PC-9 (cell line): ENCODE measurements at regions not wholly inside any gene's neighbourhood (a gene's known extent, or its start where the extent isn't known, plus 50 kb on each side); places are given as distances from the start of the nearest gene placed in this dataset.

ENCODE experiments used
- BruUV-seq: library from RNA; stranded (reverse); fragments of 400-500 nt; replicated peaks from 2 replicates; lab custom pipeline; 2021; lab: Mats Ljungman, UMichigan
- CTCF ChIA-PET: fragments of 300-600 bp; sonication (Branson Sonifier 250); formaldehyde crosslinking; loops from one replicate; lab custom pipeline; 2022; ENCODE audit warnings: antibody characterized with exemption; lab: Charles Lee
- POLR2A ChIA-PET: fragments of 300-600 bp; sonication (Branson Sonifier 250); formaldehyde crosslinking; loops from one replicate; lab custom pipeline; 2022; ENCODE audit warnings: antibody characterized with exemption; ENCODE audit not compliant: unreplicated experiment; lab: Charles Lee
- DNase-seq, 2 experiments: peaks; one replicate each; pipeline versions ENCODE4 v3.0.0 to v3.0.0-alpha.2; 2015 to 2022; ENCODE audit warnings: mixed read lengths in 1 of 2
- H2AFZ ChIP-seq: fragments of 200-600 bp; sonication (generic); 2 replicates; pipeline ENCODE4 v1.8.1; 2017; ENCODE audit warnings: antibody characterized with exemption
- H3F3A ChIP-seq: fragments of 200-600 bp; sonication (generic); 2 replicates; pipeline ENCODE4 v1.8.1; 2017; ENCODE audit warnings: antibody characterized with exemption, mild to moderate bottlenecking, low read depth; ENCODE audit not compliant: insufficient read depth
- H3K27ac ChIP-seq: fragments of 200-600 bp; sonication (generic); 2 replicates; pipeline ENCODE4 v1.6.1; 2016; ENCODE audit warnings: mixed run types
- H3K27me3 ChIP-seq: fragments of 200-600 bp; sonication (generic); 2 replicates; pipeline ENCODE4 v1.6.1; 2016; ENCODE audit warnings: low read depth, mixed run types; ENCODE audit not compliant: insufficient read depth
- H3K36me3 ChIP-seq: fragments of 200-600 bp; sonication (generic); 2 replicates; pipeline ENCODE4 v1.6.1; 2016; ENCODE audit warnings: low read depth, mixed run types
- H3K4me1 ChIP-seq: fragments of 200-600 bp; sonication (generic); replicated peaks from 2 replicates; pipeline ENCODE4 v1.6.1; 2016; ENCODE audit warnings: mixed run types; ENCODE audit not compliant: insufficient read depth
- H3K4me2 ChIP-seq: fragments of 200-600 bp; sonication (generic); 2 replicates; pipeline ENCODE4 v1.6.1; 2017; ENCODE audit warnings: mixed run types
- H3K4me3 ChIP-seq: fragments of 200-600 bp; sonication (generic); 2 replicates; pipeline ENCODE4 v1.6.1; 2016; ENCODE audit warnings: mixed run types
- H3K79me2 ChIP-seq: fragments of 200-600 bp; sonication (generic); 2 replicates; pipeline ENCODE4 v1.6.1; 2017; ENCODE audit warnings: low read depth, mixed run types
- H3K9me2 ChIP-seq: fragments of 200-600 bp; sonication (generic); 2 replicates; pipeline ENCODE4 v1.8.1; 2017; ENCODE audit warnings: mild to moderate bottlenecking; ENCODE audit not compliant: insufficient read depth
- H3K9me3 ChIP-seq: fragments of 200-600 bp; sonication (generic); 2 replicates; pipeline ENCODE4 v1.8.1; 2016; ENCODE audit warnings: low read depth; ENCODE audit not compliant: insufficient read depth
- H4K20me1 ChIP-seq: fragments of 200-600 bp; sonication (generic); 2 replicates; pipeline ENCODE4 v1.8.1; 2017; ENCODE audit not compliant: insufficient read depth
- CTCF ChIP-seq: fragments of 200-600 bp; sonication (generic); conservative IDR thresholded peaks from 2 replicates; pipeline ENCODE4 v1.6.1; 2017; ENCODE audit warnings: mixed run types, antibody characterized with exemption, mild to moderate bottlenecking, moderate library complexity
- EZH2 ChIP-seq: fragments of 200-600 bp; sonication (generic); IDR thresholded peaks from 2 replicates; pipeline ENCODE4 v1.8.0; 2017; ENCODE audit warnings: antibody characterized with exemption, low read depth
- intact Hi-C: fragments of 100-400 bp; cut with micrococcal nuclease; formaldehyde crosslinking; loops from one replicate; pipeline ENCODE4 v1.10.0; 2022; ENCODE audit not compliant: unreplicated experiment

DNA sequence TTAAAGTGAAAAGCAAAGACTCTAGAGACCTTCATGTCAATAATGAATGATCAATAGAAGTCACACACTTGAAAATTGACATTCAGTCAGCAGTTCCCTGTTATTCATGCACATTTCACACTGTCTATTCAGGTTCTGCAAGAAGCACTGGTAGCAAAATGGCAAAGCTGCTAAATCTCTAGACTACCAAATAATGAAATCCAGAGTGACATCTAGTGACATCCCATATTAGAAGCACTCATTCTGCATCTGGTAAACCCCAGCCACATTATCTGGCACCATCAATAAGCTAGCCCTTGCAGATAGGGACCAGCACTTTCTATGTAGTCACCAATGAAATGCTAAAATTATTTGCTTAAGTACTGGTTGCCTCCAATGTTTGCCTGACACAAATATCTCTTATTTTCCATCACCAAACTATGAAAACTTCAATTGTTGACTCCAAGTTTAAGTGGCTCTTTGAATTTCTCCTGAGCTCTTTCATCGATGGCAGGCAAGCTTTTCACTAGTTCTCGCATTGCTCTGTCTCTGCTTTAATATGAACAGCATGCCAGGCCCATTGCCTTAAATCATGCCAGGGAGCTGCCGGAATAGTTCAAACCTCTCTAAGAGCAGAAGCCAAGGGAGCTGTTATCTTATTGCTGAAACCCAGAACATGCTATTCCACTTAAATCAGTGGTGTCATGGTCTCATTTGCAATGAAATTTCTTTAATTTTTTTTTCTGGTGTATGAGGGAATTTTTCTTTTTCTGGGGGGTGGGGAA is 409.9 kb downstream of the MZT1 start:
- ChIA-PET CTCF (no interaction called here), POLR2A (no interaction called here)
- Histone ChIP-seq H3K4me1 (no peaks in the 10 kb centered on the region), H3K27ac (no peak overlapping the region), H3K4me3 (no peak overlapping the region), H4K20me1 (no peaks in the 10 kb centered on the region), H3K9me2 (no peaks in the 10 kb centered on the region), H3F3A (no peaks in the 10 kb centered on the region), H3K4me2 (no peak overlapping the region), H3K27me3 (no peaks in the 10 kb centered on the region), H3K9me3 (no peaks in the 10 kb centered on the region), H2AFZ (no peak overlapping the region), H3K79me2 (no peaks in the 10 kb centered on the region), H3K36me3 (no peaks in the 10 kb centered on the region)
- no peak for DNase-seq
- TF ChIP-seq CTCF = no peak
- TF ChIP-seq EZH2 = no peak
- intact Hi-C loops = no loop called here
- BruUV-seq = no TSS peak

- Histone ChIP-seq H3K9me2 (no peaks in the 10 kb centered on the region), H3K36me3 (no peaks in the 10 kb centered on the region), H4K20me1 (no peaks in the 10 kb centered on the region), H3K27ac (no peak overlapping the region), H3K4me1 (no peaks in the 10 kb centered on the region), H3K79me2 (no peaks in the 10 kb centered on the region), H3K27me3 (no peaks in the 10 kb centered on the region), H3F3A (no peaks in the 10 kb centered on the region), H3K4me2 (no peak overlapping the region), H2AFZ (no peak overlapping the region), H3K9me3 (no peaks in the 10 kb centered on the region), H3K4me3 (no peak overlapping the region)
- no TSS peak for BruUV-seq
- ChIA-PET CTCF (no interaction called here), POLR2A (no interaction called here)
- no peak for TF ChIP-seq EZH2
- no peak for TF ChIP-seq CTCF
- DNase-seq = no peak
- intact Hi-C loops = no loop called here
These were observed 410.7 kb downstream of the MZT1 start for GRCh38 chr13:72316716-72317115.

GRCh38 chr13:72315312-72315711 is 412.1 kb downstream of the MZT1 start:
- intact Hi-C loops = no loop called here
- H2AFZ ChIP-seq = no peak overlapping the region
- no TSS peak for BruUV-seq
- POLR2A ChIA-PET = no interaction called here
- no peak for DNase-seq
- no peaks in the 10 kb centered on the region for H3K27me3 ChIP-seq
- H3K79me2 ChIP-seq = no peaks in the 10 kb centered on the region
- H4K20me1 ChIP-seq = no peaks in the 10 kb centered on the region
- H3K4me3 ChIP-seq = no peak overlapping the region
- CTCF ChIA-PET = no interaction called here
- no peaks in the 10 kb centered on the region for H3F3A ChIP-seq
- H3K9me3 ChIP-seq = no peaks in the 10 kb centered on the region
- H3K27ac ChIP-seq = no peak overlapping the region
- no peaks in the 10 kb centered on the region for H3K36me3 ChIP-seq
- no peak for TF ChIP-seq CTCF
- no peak for TF ChIP-seq EZH2
- no peaks in the 10 kb centered on the region for H3K4me1 ChIP-seq
- H3K9me2 ChIP-seq = no peaks in the 10 kb centered on the region
- H3K4me2 ChIP-seq = no peak overlapping the region
